ENCODE measurements at regions not wholly inside any gene's neighbourhood (a gene's known extent, or its start where the extent isn't known, plus 50 kb on each side); places are given as distances from the start of the nearest gene placed in this dataset.

GRCh38 chr3:99212969-99213368 is 311.5 kb upstream of the DCBLD2 start:
- Histone ChIP-seq H3K9me3 (ENCODE audit: control insufficient read depth in 2 of 3, insufficient read depth in 1 of 3, low read length in 3 of 3) (no peaks in the 10 kb centered on the region), H3K4me1 (ENCODE audit: control insufficient read depth in 2 of 3, insufficient read depth in 2 of 3, low read depth in 1 of 3, low read length in 3 of 3) (peaks cover 0 to 14% (median 0%) of the 10 kb centered on the region in 3 donors), H3K27me3 (ENCODE audit: control insufficient read depth, insufficient read depth, low read length) (no peaks in the 10 kb centered on the region), H3K9ac (ENCODE audit: low read length in 3 of 3) (no peak overlapping the region), H3K4me3 (ENCODE audit: low read length in 3 of 3) (no peak overlapping the region), H3K36me3 (ENCODE audit: control insufficient read depth in 2 of 3, insufficient read depth in 3 of 3, low read length in 3 of 3) (no peaks in the 10 kb centered on the region), H3K27ac (ENCODE audit: low read depth in 2 of 2, low read length in 2 of 2) (no peak overlapping the region)
- TF ChIP-seq, protein P1, sequence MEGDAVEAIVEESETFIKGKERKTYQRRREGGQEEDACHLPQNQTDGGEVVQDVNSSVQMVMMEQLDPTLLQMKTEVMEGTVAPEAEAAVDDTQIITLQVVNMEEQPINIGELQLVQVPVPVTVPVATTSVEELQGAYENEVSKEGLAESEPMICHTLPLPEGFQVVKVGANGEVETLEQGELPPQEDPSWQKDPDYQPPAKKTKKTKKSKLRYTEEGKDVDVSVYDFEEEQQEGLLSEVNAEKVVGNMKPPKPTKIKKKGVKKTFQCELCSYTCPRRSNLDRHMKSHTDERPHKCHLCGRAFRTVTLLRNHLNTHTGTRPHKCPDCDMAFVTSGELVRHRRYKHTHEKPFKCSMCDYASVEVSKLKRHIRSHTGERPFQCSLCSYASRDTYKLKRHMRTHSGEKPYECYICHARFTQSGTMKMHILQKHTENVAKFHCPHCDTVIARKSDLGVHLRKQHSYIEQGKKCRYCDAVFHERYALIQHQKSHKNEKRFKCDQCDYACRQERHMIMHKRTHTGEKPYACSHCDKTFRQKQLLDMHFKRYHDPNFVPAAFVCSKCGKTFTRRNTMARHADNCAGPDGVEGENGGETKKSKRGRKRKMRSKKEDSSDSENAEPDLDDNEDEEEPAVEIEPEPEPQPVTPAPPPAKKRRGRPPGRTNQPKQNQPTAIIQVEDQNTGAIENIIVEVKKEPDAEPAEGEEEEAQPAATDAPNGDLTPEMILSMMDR (IDR thresholded peaks at IDR 0.05; ENCODE audit: borderline replicate concordance, extremely low read depth, insufficient read depth) = no peak
- DNase-seq (peak in 2 of 5 donors; percentile 17 to 22), FAIRE-seq (no peak)
- intact Hi-C loops (cut with DNase I) = no loop called here

- no peaks in the 10 kb centered on the region for H3K27me3 ChIP-seq (ENCODE audit: control insufficient read depth, insufficient read depth, low read length)
- H3K9ac ChIP-seq (ENCODE audit: low read length in 3 of 3) = no peak overlapping the region
- no peaks in the 10 kb centered on the region for H3K9me3 ChIP-seq (ENCODE audit: control insufficient read depth in 2 of 3, insufficient read depth in 1 of 3, low read length in 3 of 3)
- H3K36me3 ChIP-seq (ENCODE audit: control insufficient read depth in 2 of 3, insufficient read depth in 3 of 3, low read length in 3 of 3) = no peaks in the 10 kb centered on the region
- intact Hi-C loops (cut with DNase I) = no loop called here
- no peak for DNase-seq
- no peak overlapping the region for H3K4me3 ChIP-seq (ENCODE audit: low read length in 3 of 3)
- H3K27ac ChIP-seq (ENCODE audit: low read depth in 2 of 2, low read length in 2 of 2) = no peak overlapping the region
- TF ChIP-seq, protein P1 (IDR thresholded peaks at IDR 0.05; ENCODE audit: borderline replicate concordance, extremely low read depth, insufficient read depth) = no peak
- H3K4me1 ChIP-seq (ENCODE audit: control insufficient read depth in 2 of 3, insufficient read depth in 2 of 3, low read depth in 1 of 3, low read length in 3 of 3) = peaks cover 0 to 14% (median 0%) of the 10 kb centered on the region in 3 donors
- no peak for FAIRE-seq
Observed at GRCh38 chr3:99211309-99211708, 309.8 kb upstream of the DCBLD2 start.

DNA sequence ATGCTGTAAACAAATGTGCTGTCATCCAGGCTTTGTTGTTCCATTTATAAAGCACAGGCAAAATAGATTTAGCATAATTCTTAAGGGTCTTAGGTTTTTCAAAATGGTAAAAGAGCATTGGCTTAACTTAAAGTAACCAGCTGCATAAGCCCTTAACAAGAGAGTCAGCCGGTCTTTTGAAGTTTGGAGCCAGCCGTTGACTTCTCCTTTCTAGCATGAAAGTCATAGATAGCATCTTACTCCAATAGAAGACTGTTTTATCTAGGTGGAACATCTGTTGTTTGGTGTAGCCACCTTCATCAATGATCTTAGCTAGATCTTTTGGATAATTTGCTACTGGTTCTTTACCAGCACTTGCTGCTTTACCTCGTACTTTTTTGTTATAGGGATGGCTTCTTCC is 297.5 kb upstream of the DCBLD2 start:
- no peak overlapping the region for H3K27ac ChIP-seq (ENCODE audit: low read depth in 2 of 2, low read length in 2 of 2)
- intact Hi-C loops (cut with DNase I) = no loop called here
- FAIRE-seq = no peak
- H3K9ac ChIP-seq (ENCODE audit: low read length in 3 of 3) = no peak overlapping the region
- DNase-seq = no peak
- peaks cover 0 to 3% (median 0%) of the 10 kb centered on the region in 3 donors for H3K9me3 ChIP-seq (ENCODE audit: control insufficient read depth in 2 of 3, insufficient read depth in 1 of 3, low read length in 3 of 3)
- TF ChIP-seq, protein P1 (IDR thresholded peaks at IDR 0.05; ENCODE audit: borderline replicate concordance, extremely low read depth, insufficient read depth) = no peak
- H3K4me1 ChIP-seq (ENCODE audit: control insufficient read depth in 2 of 3, insufficient read depth in 2 of 3, low read depth in 1 of 3, low read length in 3 of 3) = no peaks in the 10 kb centered on the region
- H3K27me3 ChIP-seq (ENCODE audit: control insufficient read depth, insufficient read depth, low read length) = no peaks in the 10 kb centered on the region
- no peak overlapping the region for H3K4me3 ChIP-seq (ENCODE audit: low read length in 3 of 3)
- no peaks in the 10 kb centered on the region for H3K36me3 ChIP-seq (ENCODE audit: control insufficient read depth in 2 of 3, insufficient read depth in 3 of 3, low read length in 3 of 3)

- peak in 1 of 5 donors; percentile 20 for DNase-seq
- Histone ChIP-seq H3K9me3 (ENCODE audit: control insufficient read depth in 2 of 3, insufficient read depth in 1 of 3, low read length in 3 of 3) (peaks cover 0 to 8% (median 0%) of the 10 kb centered on the region in 3 donors), H3K4me3 (ENCODE audit: low read length in 3 of 3) (no peak overlapping the region), H3K9ac (ENCODE audit: low read length in 3 of 3) (no peak overlapping the region), H3K36me3 (ENCODE audit: control insufficient read depth in 2 of 3, insufficient read depth in 3 of 3, low read length in 3 of 3) (no peaks in the 10 kb centered on the region), H3K27me3 (ENCODE audit: control insufficient read depth, insufficient read depth, low read length) (no peaks in the 10 kb centered on the region), H3K4me1 (ENCODE audit: control insufficient read depth in 2 of 3, insufficient read depth in 2 of 3, low read depth in 1 of 3, low read length in 3 of 3) (no peaks in the 10 kb centered on the region), H3K27ac (ENCODE audit: low read depth in 2 of 2, low read length in 2 of 2) (no peak overlapping the region)
- intact Hi-C loops (cut with DNase I) = no loop called here
- FAIRE-seq = no peak
- TF ChIP-seq, protein P1 (IDR thresholded peaks at IDR 0.05; ENCODE audit: borderline replicate concordance, extremely low read depth, insufficient read depth) = no peak
Observed at GRCh38 chr3:99191186-99191585, 289.7 kb upstream of the DCBLD2 start.

Measured in kidney (tissue), 13 donors.